HG03521 (cell line): ENCODE measurements at regions not wholly inside any gene's neighbourhood (a gene's known extent, or its start where the extent isn't known, plus 50 kb on each side); places are given as distances from the start of the nearest gene placed in this dataset.

Source experiments
- ATAC-seq: cut with Tn5 transposase; IDR thresholded peaks from one replicate; pipeline ENCODE4 v1.9.1; 2021; ENCODE audit warnings: mild to moderate bottlenecking, moderate library complexity; ENCODE audit not compliant: unreplicated experiment

- ATAC-seq = no peak
Observed at GRCh38 chr6:147855803-147856482, 347.5 kb downstream of the SAMD5 start.

- no peak for ATAC-seq
Observed at GRCh38 chr6:147856687-147857086, 348.2 kb downstream of the SAMD5 start.

GRCh38 chr6:147858421-147858820 is 349.9 kb downstream of the SAMD5 start:
- ATAC-seq = no peak

GRCh38 chr6:147859071-147859470 is 350.6 kb downstream of the SAMD5 start:
- no peak for ATAC-seq

GRCh38 chr6:147861696-147862095 is 353.2 kb downstream of the SAMD5 start:
- ATAC-seq = no peak

GRCh38 chr6:147867433-147868226 is 359.1 kb downstream of the SAMD5 start:
- ATAC-seq = no peak

- no peak for ATAC-seq
Observed at GRCh38 chr6:147868427-147869190, 360.1 kb downstream of the SAMD5 start.

GRCh38 chr6:147869201-147869600 is 360.7 kb downstream of the SAMD5 start:
- no peak for ATAC-seq

- ATAC-seq = no peak
Observed at GRCh38 chr6:147869869-147870268, 361.4 kb downstream of the SAMD5 start.

- ATAC-seq = no peak
Observed at GRCh38 chr6:147870506-147871110, 362.1 kb downstream of the SAMD5 start.

- ATAC-seq = no peak
Observed at GRCh38 chr6:147872002-147872401, 363.5 kb downstream of the SAMD5 start.

- no peak for ATAC-seq
Observed at GRCh38 chr6:147873816-147874215, 365.3 kb downstream of the SAMD5 start.

GRCh38 chr6:147874322-147874721 is 365.8 kb downstream of the SAMD5 start:
- no peak for ATAC-seq

GRCh38 chr6:147879031-147879580 is 370.6 kb downstream of the SAMD5 start:
- no peak for ATAC-seq

- ATAC-seq = no peak
Observed at GRCh38 chr6:147881432-147881831, 372.9 kb downstream of the SAMD5 start.

- ATAC-seq = no peak
Observed at GRCh38 chr6:147888374-147888773, 379.9 kb downstream of the SAMD5 start.

- no peak for ATAC-seq
Observed at GRCh38 chr6:147891671-147892070, 383.2 kb downstream of the SAMD5 start.

GRCh38 chr6:147892476-147892875 is 384.0 kb downstream of the SAMD5 start:
- ATAC-seq = no peak

GRCh38 chr6:147895272-147895671 is 386.8 kb downstream of the SAMD5 start:
- ATAC-seq = no peak

GRCh38 chr6:147900247-147900830 is 391.8 kb downstream of the SAMD5 start:
- no peak for ATAC-seq

GRCh38 chr6:147903321-147903720 is 394.8 kb downstream of the SAMD5 start:
- ATAC-seq = no peak
